Neural cell (in vitro differentiated cells): ENCODE measurements at regions not wholly inside any gene's neighbourhood (a gene's known extent, or its start where the extent isn't known, plus 50 kb on each side); places are given as distances from the start of the nearest gene placed in this dataset.

ENCODE experiments used
- H2AFZ ChIP-seq: fragments of 200-600, 300-800 bp; sonication (generic), shearing (Covaris generic); 2 replicates; pipeline ENCODE4 v1.6.0; 2014; ENCODE audit warnings: low read depth, mild to moderate bottlenecking, antibody characterized with exemption, low read length, moderate library complexity
- H3F3A ChIP-seq: fragments of 200-600 bp; shearing (Covaris generic); 2 replicates; pipeline ENCODE4 v1.6.1; 2016; ENCODE audit warnings: mild to moderate bottlenecking, moderate library complexity, mixed read lengths, antibody characterized with exemption, low read length; ENCODE audit not compliant: insufficient read depth, poor library complexity, severe bottlenecking
- H3K27ac ChIP-seq: fragments of 200-600, 300-800 bp; sonication (generic), shearing (Covaris generic); 2 replicates; pipeline ENCODE4 v1.5.1; 2014; ENCODE audit warnings: mild to moderate bottlenecking, low read length, moderate library complexity
- H3K27me3 ChIP-seq: fragments of 300-800, 200-600 bp; sonication (generic), shearing (Covaris generic); 2 replicates; pipeline ENCODE4 v1.6.0; 2014; ENCODE audit warnings: mild to moderate bottlenecking, low read depth, low read length, moderate library complexity; ENCODE audit not compliant: insufficient read depth
- H3K36me3 ChIP-seq: fragments of 300-800, 200-600 bp; sonication (generic), shearing (Covaris generic); 2 replicates; pipeline ENCODE4 v1.5.1; 2014; ENCODE audit warnings: mild to moderate bottlenecking, antibody characterized with exemption, low read length, moderate library complexity; ENCODE audit not compliant: insufficient read depth
- H3K4me2 ChIP-seq: fragments of 300-800, 200-600 bp; sonication (generic), shearing (Covaris generic); 2 replicates; pipeline ENCODE4 v1.6.0; 2014; ENCODE audit warnings: mild to moderate bottlenecking, low read length
- H3K4me3 ChIP-seq: fragments of 300-800, 200-600 bp; sonication (generic), shearing (Covaris generic); 2 replicates; pipeline ENCODE4 v1.5.1; 2014; ENCODE audit warnings: mild to moderate bottlenecking, low read length, moderate library complexity
- H3K79me2 ChIP-seq: fragments of 200-600 bp; shearing (Covaris generic); replicated peaks from 2 replicates; pipeline ENCODE4 v1.6.0; 2014; ENCODE audit warnings: mild to moderate bottlenecking, low read length, moderate library complexity; ENCODE audit not compliant: insufficient read depth
- H3K9ac ChIP-seq: fragments of 300-800, 200-600 bp; sonication (generic), shearing (Covaris generic); 2 replicates; pipeline ENCODE4 v1.6.1; 2016; ENCODE audit warnings: mild to moderate bottlenecking, low read length, mixed read lengths
- H3K9me2 ChIP-seq: fragments of 200-600 bp; shearing (Covaris generic); 2 replicates; pipeline ENCODE4 v1.6.1; 2016; ENCODE audit warnings: mild to moderate bottlenecking, low read length, mixed read lengths; ENCODE audit not compliant: insufficient read depth
- H3K9me3 ChIP-seq: fragments of 200-600, 300-800 bp; sonication (generic), shearing (Covaris generic); 2 replicates; pipeline ENCODE4 v1.6.1; 2016; ENCODE audit warnings: mild to moderate bottlenecking, mixed run types, low read length, moderate library complexity, mixed read lengths
- H4K20me1 ChIP-seq: fragments of 200-600 bp; shearing (Covaris generic); 2 replicates; pipeline ENCODE4 v1.6.1; 2016; ENCODE audit warnings: mild to moderate bottlenecking, mixed run types; ENCODE audit not compliant: insufficient read depth
- EP300 ChIP-seq: fragments of 450-650 bp; conservative IDR thresholded peaks from 2 replicates; pipeline ENCODE4 v1.6.1; 2014; ENCODE audit warnings: antibody characterized with exemption, mild to moderate bottlenecking, moderate library complexity; ENCODE audit not compliant: poor library complexity, severe bottlenecking
- EZH2 ChIP-seq: fragments of 200-600, 300-800 bp; shearing (Covaris generic), sonication (generic); IDR thresholded peaks from 2 replicates; pipeline ENCODE4 v1.6.1; 2014; ENCODE audit warnings: antibody characterized with exemption, low read length, borderline replicate concordance, mild to moderate bottlenecking; ENCODE audit not compliant: insufficient read depth, poor library complexity, severe bottlenecking
- MXI1 ChIP-seq: fragments of 450-650 bp; conservative IDR thresholded peaks from 2 replicates; pipeline ENCODE4 v1.6.1; 2014; ENCODE audit warnings: antibody characterized with exemption, mild to moderate bottlenecking; ENCODE audit not compliant: poor library complexity, severe bottlenecking
- POLR2AphosphoS5 ChIP-seq: IDR thresholded peaks from 2 replicates; pipeline ENCODE4 v1.6.1; 2012
- RAD21 ChIP-seq: fragments of 450-650 bp; conservative IDR thresholded peaks from 2 replicates; pipeline ENCODE4 v1.6.1; 2014; ENCODE audit warnings: antibody characterized with exemption, mild to moderate bottlenecking, moderate library complexity
- SMC3 ChIP-seq: fragments of 450-650 bp; conservative IDR thresholded peaks from 2 replicates; pipeline ENCODE4 v1.6.1; 2014; ENCODE audit warnings: antibody characterized with exemption, mild to moderate bottlenecking, moderate library complexity; ENCODE audit not compliant: poor library complexity
- TAF1 ChIP-seq: IDR thresholded peaks from 2 replicates; pipeline ENCODE4 v1.6.1; 2012; ENCODE audit warnings: low read depth
- TF ChIP-seq, protein P1 (sequence below): IDR thresholded peaks from 2 replicates; pipeline ENCODE4 v1.6.1; 2012; ENCODE audit warnings: borderline replicate concordance
- TF ChIP-seq, protein P2 (sequence below): fragments of 450-650 bp; IDR thresholded peaks from 2 replicates; pipeline ENCODE4 v1.5.1; 2014; ENCODE audit warnings: antibody characterized with exemption, mild to moderate bottlenecking, moderate library complexity; ENCODE audit not compliant: poor library complexity, severe bottlenecking

DNA sequence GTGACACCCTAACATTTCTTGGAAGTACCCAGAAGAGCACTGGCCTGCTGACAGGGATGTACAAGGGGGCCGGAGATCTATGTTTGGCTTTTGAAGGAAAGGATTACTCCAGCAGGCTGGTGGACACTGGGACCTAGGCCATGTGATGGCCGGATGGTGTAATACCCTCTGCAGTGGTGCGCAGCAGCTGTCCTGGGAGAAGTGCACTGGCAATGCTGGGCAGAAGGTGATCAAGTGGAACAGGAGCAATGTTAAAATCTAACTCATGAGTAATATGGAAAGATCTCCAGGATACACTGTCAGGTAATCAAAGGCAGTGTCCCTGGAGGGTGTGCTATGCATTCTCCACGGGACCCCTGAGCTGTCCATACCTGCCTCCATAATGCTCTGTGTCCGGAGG, 71.2 kb upstream of the POMGNT2 start:
- TF ChIP-seq EZH2 (no peak), MXI1 (no peak), TAF1 (no peak), SMC3 (no peak), EP300 (no peak), RAD21 (no peak), POLR2AphosphoS5 (no peak)
- TF ChIP-seq, protein P1, sequence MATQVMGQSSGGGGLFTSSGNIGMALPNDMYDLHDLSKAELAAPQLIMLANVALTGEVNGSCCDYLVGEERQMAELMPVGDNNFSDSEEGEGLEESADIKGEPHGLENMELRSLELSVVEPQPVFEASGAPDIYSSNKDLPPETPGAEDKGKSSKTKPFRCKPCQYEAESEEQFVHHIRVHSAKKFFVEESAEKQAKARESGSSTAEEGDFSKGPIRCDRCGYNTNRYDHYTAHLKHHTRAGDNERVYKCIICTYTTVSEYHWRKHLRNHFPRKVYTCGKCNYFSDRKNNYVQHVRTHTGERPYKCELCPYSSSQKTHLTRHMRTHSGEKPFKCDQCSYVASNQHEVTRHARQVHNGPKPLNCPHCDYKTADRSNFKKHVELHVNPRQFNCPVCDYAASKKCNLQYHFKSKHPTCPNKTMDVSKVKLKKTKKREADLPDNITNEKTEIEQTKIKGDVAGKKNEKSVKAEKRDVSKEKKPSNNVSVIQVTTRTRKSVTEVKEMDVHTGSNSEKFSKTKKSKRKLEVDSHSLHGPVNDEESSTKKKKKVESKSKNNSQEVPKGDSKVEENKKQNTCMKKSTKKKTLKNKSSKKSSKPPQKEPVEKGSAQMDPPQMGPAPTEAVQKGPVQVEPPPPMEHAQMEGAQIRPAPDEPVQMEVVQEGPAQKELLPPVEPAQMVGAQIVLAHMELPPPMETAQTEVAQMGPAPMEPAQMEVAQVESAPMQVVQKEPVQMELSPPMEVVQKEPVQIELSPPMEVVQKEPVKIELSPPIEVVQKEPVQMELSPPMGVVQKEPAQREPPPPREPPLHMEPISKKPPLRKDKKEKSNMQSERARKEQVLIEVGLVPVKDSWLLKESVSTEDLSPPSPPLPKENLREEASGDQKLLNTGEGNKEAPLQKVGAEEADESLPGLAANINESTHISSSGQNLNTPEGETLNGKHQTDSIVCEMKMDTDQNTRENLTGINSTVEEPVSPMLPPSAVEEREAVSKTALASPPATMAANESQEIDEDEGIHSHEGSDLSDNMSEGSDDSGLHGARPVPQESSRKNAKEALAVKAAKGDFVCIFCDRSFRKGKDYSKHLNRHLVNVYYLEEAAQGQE = no peak
- TF ChIP-seq, protein P2, sequence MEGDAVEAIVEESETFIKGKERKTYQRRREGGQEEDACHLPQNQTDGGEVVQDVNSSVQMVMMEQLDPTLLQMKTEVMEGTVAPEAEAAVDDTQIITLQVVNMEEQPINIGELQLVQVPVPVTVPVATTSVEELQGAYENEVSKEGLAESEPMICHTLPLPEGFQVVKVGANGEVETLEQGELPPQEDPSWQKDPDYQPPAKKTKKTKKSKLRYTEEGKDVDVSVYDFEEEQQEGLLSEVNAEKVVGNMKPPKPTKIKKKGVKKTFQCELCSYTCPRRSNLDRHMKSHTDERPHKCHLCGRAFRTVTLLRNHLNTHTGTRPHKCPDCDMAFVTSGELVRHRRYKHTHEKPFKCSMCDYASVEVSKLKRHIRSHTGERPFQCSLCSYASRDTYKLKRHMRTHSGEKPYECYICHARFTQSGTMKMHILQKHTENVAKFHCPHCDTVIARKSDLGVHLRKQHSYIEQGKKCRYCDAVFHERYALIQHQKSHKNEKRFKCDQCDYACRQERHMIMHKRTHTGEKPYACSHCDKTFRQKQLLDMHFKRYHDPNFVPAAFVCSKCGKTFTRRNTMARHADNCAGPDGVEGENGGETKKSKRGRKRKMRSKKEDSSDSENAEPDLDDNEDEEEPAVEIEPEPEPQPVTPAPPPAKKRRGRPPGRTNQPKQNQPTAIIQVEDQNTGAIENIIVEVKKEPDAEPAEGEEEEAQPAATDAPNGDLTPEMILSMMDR = no peak
- H3F3A ChIP-seq = no peaks in the 10 kb centered on the region
- H3K79me2 ChIP-seq = no peaks in the 10 kb centered on the region
- no peak overlapping the region for H3K27ac ChIP-seq
- H4K20me1 ChIP-seq = no peaks in the 10 kb centered on the region
- H3K9me2 ChIP-seq = no peaks in the 10 kb centered on the region
- H3K27me3 ChIP-seq = no peaks in the 10 kb centered on the region
- H3K36me3 ChIP-seq = no peaks in the 10 kb centered on the region
- H3K9me3 ChIP-seq = no peaks in the 10 kb centered on the region
- H3K9ac ChIP-seq = no peak overlapping the region
- no peak overlapping the region for H2AFZ ChIP-seq
- no peak overlapping the region for H3K4me2 ChIP-seq
- no peak overlapping the region for H3K4me3 ChIP-seq

DNA sequence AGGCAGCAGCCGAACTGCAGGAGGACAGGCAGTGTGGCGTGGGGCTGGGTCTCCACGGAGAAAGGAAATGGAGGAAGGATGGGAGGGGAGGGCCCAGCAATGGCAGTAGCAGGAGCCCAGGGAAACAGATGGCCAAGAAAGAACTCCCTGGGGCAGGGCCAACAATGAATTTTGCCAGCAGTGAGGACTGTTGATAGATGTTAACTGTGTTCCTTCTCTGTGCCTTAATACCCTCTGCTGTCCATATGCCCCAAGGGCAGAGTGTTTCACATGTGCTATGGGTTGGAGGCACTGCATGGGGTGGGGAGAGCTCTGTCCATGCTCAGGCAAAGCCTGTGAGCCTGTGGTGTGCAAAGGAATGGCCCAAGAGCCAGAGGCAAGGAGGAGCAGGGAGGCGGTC, 70.8 kb upstream of the POMGNT2 start:
- Histone ChIP-seq H4K20me1 (no peaks in the 10 kb centered on the region), H2AFZ (no peak overlapping the region), H3K4me3 (no peak overlapping the region), H3K79me2 (no peaks in the 10 kb centered on the region), H3F3A (no peaks in the 10 kb centered on the region), H3K36me3 (no peaks in the 10 kb centered on the region), H3K4me2 (no peak overlapping the region), H3K27me3 (no peaks in the 10 kb centered on the region), H3K9ac (no peak overlapping the region), H3K27ac (no peak overlapping the region), H3K9me2 (no peaks in the 10 kb centered on the region), H3K9me3 (no peaks in the 10 kb centered on the region)
- TF ChIP-seq POLR2AphosphoS5 (no peak), EP300 (no peak), MXI1 (no peak), TAF1 (no peak), EZH2 (no peak), SMC3 (no peak), RAD21 (no peak)
- TF ChIP-seq, protein P1 = no peak
- TF ChIP-seq, protein P2 = no peak
